Muscle layer of duodenum (tissue), 2 donors: ENCODE measurements at regions not wholly inside any gene's neighbourhood (a gene's known extent, or its start where the extent isn't known, plus 50 kb on each side); places are given as distances from the start of the nearest gene placed in this dataset.

ENCODE experiments used
- H3K27ac ChIP-seq: one replicate; pipeline ENCODE4 v1.7.0; 2013; ENCODE audit warnings: mild to moderate bottlenecking, low read length
- H3K27me3 ChIP-seq: one replicate; pipeline ENCODE4 v1.7.0; 2013; ENCODE audit warnings: low read depth, mild to moderate bottlenecking, control low read depth, low read length
- H3K36me3 ChIP-seq, 2 donors: one replicate each; pipeline ENCODE4 v1.7.0; 2013; ENCODE audit warnings: low read length in 2 of 2, control low read depth in 1 of 2, mild to moderate bottlenecking in 1 of 2; ENCODE audit not compliant: insufficient read depth in 2 of 2, control insufficient read depth in 1 of 2
- H3K4me1 ChIP-seq, 2 donors: one replicate each; pipeline ENCODE4 v1.7.0; 2013; ENCODE audit warnings: low read length in 2 of 2, mild to moderate bottlenecking in 2 of 2, control low read depth in 1 of 2, moderate library complexity in 1 of 2; ENCODE audit not compliant: insufficient read depth in 2 of 2, control insufficient read depth in 1 of 2
- H3K4me3 ChIP-seq, 2 donors: one replicate each; pipeline ENCODE4 v1.7.0; 2013; ENCODE audit warnings: low read length in 2 of 2, low read depth in 1 of 2, mild to moderate bottlenecking in 1 of 2
- H3K9me3 ChIP-seq, 2 donors: one replicate each; pipeline ENCODE4 v1.7.0; 2013; ENCODE audit warnings: low read length in 2 of 2, control low read depth in 1 of 2, mild to moderate bottlenecking in 1 of 2; ENCODE audit not compliant: control insufficient read depth in 1 of 2
- donor health status: healthy.

DNA sequence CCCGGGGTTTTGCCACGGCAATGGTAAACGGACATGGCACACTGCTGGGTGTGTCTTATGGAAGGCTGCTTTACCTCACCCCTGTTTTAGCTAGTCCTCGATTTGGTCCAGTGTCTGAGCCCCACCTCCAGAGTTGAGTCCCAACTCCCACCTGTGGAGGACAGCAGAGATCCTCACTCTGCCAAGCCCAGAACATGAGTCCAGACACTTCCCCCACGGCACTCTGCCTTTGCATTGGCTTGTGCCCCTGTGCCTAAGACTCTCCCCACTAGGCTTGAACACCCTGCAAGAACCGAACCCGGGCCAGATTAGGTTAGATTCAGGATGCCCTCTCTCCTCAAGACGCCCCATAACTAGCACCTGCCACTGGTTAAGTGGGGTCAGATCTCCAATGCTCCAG, 59.8 kb upstream of the C14orf180 start:
- Histone ChIP-seq H3K4me3 (no peak overlapping the region), H3K9me3 (peaks cover 0 to 22% of the 10 kb centered on the region in 2 donors), H3K36me3 (no peaks in the 10 kb centered on the region), H3K27me3 (no peaks in the 10 kb centered on the region), H3K27ac (no peak overlapping the region), H3K4me1 (no peaks in the 10 kb centered on the region)

DNA sequence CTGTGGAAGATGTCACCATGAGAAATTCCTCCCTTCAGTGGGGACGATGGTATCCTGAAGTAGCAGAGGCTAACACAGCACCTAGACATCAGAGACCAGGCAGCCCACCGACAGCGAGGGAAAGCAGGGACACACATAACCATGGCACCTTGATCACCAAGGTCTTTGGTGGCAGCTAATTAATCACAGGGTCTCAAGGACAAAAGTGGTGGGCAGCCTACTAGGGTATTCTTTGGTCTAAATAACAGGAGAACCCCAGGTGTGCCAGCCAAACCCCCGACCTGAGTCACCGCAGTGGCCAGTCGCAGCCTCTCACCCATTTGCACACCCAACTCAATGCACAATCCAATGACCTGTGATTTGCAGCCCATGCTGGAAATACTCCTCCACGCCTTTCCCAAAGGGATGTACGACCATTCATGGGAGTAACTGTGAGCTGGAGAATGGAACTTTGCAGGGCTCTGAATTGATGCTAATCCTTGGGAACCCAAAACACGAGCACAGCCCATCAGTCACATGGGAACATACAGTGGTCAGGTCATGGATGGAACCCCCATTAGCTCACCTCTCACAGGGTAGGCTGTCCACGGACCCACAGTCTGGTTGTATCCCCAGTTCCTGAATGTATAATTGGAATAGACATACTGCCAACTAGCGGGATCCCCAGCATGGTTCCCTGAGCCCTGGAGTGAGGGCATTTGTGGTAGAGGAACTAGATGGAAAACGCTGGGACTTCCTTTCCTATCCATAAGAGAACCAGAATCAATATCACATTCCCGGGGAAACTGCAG, 58.7 kb upstream of the C14orf180 start:
- Histone ChIP-seq H3K27me3 (no peaks in the 10 kb centered on the region), H3K9me3 (peaks cover 0 to 26% of the 10 kb centered on the region in 2 donors), H3K27ac (no peak overlapping the region), H3K36me3 (no peaks in the 10 kb centered on the region), H3K4me3 (no peak overlapping the region), H3K4me1 (no peaks in the 10 kb centered on the region)

DNA sequence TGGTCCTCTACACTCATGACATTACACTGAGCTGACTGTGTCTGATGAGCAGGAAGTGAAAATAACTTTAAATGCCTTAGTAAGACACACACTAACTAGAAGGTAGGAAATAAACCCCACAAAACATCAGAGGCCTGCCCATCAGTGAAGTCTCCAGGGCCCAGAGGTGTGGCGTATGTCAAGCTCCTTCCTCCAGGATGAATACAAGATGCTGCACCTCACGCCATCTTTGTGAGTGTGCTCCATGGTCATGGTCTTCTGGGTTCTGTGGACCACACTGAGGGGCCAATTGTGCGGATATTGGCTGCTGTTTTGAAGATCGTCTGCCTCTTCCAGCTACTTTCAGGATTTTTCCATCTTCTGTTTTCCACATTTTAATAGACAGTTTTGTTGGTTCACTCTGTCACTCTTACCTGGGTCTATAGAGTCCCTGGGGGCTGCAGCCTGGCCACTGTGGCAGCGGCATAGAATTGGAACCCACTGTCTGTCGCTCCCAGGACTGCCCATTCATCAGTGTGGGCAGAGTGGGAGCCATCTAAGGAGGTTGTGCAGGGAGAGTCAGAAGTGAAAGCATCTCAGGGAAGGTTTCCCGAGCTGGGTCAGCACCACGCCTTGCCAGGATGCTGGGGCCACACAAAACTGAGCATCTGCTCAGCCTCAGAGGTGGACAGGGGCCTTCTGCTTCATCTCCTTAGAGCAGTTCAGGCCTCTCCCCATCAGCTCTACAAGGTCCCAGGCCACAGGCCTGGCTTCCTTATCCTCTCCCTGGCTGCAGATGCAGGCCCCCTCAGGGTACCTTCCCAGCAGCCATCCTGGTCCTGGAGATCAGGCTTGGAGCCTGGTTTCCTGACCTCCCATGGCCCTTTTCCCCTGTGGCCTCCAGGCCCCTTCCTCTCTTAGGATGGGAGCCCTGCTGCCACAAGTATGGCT, 57.5 kb upstream of the C14orf180 start:
- no peaks in the 10 kb centered on the region for H3K36me3 ChIP-seq
- no peak overlapping the region for H3K4me3 ChIP-seq
- H3K9me3 ChIP-seq: peaks cover 0 to 16% of the 10 kb centered on the region in 2 donors
- H3K27ac ChIP-seq: no peak overlapping the region
- H3K27me3 ChIP-seq: no peaks in the 10 kb centered on the region
- no peaks in the 10 kb centered on the region for H3K4me1 ChIP-seq

DNA sequence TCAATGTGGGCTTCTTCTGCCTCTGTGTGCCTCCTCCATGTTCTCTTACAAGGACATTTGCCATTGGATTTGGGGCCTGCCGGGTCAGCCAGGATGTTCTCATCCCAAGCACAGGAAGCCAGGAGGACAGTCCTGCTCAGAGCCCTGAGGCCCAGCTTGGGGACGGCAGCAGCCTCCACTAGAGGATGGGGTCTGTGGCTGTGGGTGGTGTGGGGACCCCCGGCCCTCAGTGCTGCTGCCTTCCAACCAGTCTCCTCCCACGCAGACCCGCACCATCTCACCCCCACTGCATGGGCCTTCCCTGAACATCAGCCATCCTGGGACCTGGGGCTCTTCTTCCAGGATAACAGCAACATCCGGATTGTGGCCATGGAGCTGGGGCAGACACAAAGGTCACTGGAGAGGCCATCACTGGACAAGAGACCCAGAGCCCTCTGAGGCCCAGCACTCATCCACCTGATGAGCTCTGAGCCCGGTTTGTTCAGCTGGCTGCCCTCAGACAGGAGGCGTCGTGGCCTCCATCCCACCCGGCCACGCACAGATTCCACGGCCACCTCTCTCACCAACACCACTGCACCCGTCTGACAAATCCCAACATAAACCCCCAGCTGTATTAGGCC, 56.5 kb upstream of the C14orf180 start:
- Histone ChIP-seq H3K36me3 (no peaks in the 10 kb centered on the region), H3K4me3 (no peak overlapping the region), H3K27ac (no peak overlapping the region), H3K27me3 (no peaks in the 10 kb centered on the region), H3K9me3 (peaks cover 6 to 19% of the 10 kb centered on the region in 2 donors), H3K4me1 (no peaks in the 10 kb centered on the region)

DNA sequence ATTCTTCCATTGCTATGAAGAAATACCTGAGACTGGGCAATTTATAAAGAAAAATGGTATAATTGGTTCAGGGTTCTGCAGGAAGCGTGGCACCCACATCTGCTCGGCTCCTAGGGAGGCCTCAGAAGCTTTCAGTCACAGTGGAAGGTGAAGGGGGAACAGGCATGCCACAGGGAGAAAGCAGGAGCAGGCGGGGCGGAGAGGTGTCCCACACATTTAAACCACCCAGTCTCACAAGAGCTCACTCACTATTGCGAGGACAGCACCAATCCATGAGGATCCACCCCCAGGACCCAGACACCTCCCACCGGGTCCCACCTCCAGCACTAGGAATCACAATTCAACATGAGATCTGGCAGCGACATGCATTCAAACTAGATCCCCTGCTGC, 56.0 kb upstream of the C14orf180 start:
- Histone ChIP-seq H3K4me3 (no peak overlapping the region), H3K36me3 (no peaks in the 10 kb centered on the region), H3K27ac (no peak overlapping the region), H3K9me3 (peaks cover 8 to 21% of the 10 kb centered on the region in 2 donors), H3K27me3 (no peaks in the 10 kb centered on the region), H3K4me1 (no peaks in the 10 kb centered on the region)

DNA sequence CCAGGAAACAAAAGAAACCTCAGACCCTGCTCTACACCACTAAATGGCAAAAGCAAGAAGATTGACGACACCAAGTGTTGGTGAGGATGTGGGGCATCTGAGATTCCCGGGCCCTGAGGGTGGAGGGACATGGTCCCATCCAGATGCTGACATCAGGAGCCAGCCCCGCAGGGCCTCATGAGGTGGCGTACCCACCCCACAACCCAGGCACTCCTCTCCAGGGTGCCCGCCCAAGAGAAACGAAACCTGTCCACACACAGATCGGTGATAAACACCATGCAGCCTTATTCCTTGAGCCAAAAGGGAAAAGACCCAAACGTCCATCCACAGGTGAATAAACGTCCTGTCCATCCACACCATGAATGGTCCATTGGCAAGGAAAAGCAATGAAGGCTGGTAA, 54.8 kb upstream of the C14orf180 start:
- Histone ChIP-seq H3K27ac (no peak overlapping the region), H3K36me3 (no peaks in the 10 kb centered on the region), H3K27me3 (no peaks in the 10 kb centered on the region), H3K4me1 (no peaks in the 10 kb centered on the region), H3K4me3 (no peak overlapping the region), H3K9me3 (peaks cover 8 to 21% of the 10 kb centered on the region in 2 donors)

DNA sequence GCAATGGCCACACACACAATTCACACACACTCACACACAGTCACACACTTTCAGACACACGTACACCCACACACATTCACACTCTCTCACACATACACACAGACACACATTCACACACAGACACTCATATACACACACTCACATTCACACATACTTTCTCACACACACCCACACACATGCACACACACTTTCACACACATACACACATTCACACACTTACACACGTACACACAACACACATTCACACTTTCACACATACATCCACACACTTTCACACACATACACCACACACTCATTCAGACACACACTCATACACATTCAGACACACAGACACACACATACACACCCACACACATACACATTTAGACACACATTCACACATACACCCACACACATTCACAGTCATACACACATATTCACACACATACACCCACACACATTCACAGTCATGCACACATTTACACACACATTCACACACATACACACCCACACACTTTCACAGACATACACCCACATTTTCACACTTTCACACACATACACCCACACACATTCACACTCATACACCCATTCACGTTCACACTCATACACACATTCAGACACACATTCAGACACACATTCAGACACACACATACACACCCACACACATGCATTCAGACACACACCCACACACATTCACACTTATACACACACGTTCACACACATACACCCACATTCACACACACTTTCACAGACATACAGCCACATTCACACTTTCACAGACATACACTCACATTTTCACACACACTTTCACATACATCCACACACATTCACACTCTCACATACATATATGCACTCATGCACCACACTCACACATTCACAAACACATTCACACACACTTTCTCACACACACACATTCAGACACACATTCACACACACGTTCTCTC, 52.6 kb upstream of the C14orf180 start:
- H3K9me3 ChIP-seq: peaks cover 8 to 21% of the 10 kb centered on the region in 2 donors
- H3K4me3 ChIP-seq: no peak overlapping the region
- H3K36me3 ChIP-seq: no peaks in the 10 kb centered on the region
- no peaks in the 10 kb centered on the region for H3K27me3 ChIP-seq
- H3K4me1 ChIP-seq: no peaks in the 10 kb centered on the region
- H3K27ac ChIP-seq: no peak overlapping the region

DNA sequence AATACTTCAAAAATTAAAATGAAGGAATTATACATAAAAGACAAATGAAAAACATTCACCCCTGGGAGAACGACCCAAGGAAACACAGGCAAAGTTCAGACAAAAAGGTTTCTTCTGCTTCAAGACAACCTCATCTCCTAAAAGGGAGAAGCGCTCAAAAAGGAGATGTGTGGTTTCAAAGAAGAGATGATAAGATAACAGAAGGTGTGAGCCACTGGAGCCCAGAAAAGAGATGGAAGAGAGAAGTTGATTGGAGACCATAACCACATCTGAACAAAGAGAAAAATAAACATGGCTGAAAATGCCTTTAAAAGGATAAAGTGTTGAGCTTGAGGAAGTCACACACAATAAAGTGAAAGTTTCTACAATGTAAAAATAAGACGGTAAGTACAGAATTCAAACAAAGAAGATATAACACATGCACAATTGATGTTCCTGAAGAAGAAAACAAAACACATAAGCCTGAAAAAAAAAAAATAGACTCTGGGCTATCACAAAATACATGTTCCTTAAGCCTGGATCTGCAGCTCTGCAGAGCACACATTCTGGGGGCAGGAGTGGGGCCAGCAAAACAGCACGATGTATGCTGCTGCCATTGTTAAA, 51.6 kb upstream of the C14orf180 start:
- H3K4me3 ChIP-seq: no peak overlapping the region
- H3K27ac ChIP-seq: no peak overlapping the region
- no peaks in the 10 kb centered on the region for H3K36me3 ChIP-seq
- no peaks in the 10 kb centered on the region for H3K27me3 ChIP-seq
- H3K9me3 ChIP-seq: peaks cover 8 to 21% of the 10 kb centered on the region in 2 donors
- no peaks in the 10 kb centered on the region for H3K4me1 ChIP-seq

DNA sequence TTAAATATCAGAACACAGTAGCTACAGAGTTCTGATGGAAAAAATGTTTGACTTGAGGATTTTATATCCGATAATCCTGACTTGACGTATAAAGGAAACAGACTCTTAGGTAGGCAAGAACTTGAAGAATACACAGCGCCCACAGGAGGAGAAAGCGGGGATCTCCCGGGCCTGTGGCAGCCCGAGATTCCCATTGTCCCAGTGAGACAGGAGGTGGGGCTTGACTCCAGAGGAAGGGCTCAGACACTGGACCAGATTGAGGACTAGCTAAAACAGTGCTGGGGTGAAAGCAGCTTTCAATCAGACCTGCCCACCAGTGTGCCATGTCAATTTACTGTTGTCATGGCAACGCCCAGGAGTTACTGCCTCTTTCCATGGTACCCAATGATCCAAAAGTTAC, 51.1 kb upstream of the C14orf180 start:
- Histone ChIP-seq H3K36me3 (no peaks in the 10 kb centered on the region), H3K27ac (no peak overlapping the region), H3K4me1 (no peaks in the 10 kb centered on the region), H3K4me3 (no peak overlapping the region), H3K27me3 (no peaks in the 10 kb centered on the region), H3K9me3 (peaks cover 8 to 21% of the 10 kb centered on the region in 2 donors)
